Loucy (cell line): ENCODE measurements at regions not wholly inside any gene's neighbourhood (a gene's known extent, or its start where the extent isn't known, plus 50 kb on each side); places are given as distances from the start of the nearest gene placed in this dataset.

ENCODE experiments used
- H2AFZ ChIP-seq: fragments of 200-600 bp; sonication (generic); 2 replicates; pipeline ENCODE4 v1.6.0; 2016; ENCODE audit warnings: antibody characterized with exemption, mild to moderate bottlenecking, low read length, moderate library complexity
- H3F3A ChIP-seq: fragments of 200-600 bp; 2 replicates; pipeline ENCODE4 v1.6.0; 2016; ENCODE audit warnings: antibody characterized with exemption, low read depth, mild to moderate bottlenecking
- H3K27me3 ChIP-seq: fragments of 200-600 bp; sonication (generic); 2 replicates; pipeline ENCODE4 v1.6.1; 2014; ENCODE audit warnings: low read length, mild to moderate bottlenecking; ENCODE audit not compliant: insufficient read depth, poor library complexity, severe bottlenecking
- H3K36me3 ChIP-seq: fragments of 200-600 bp; sonication (generic); 2 replicates; pipeline ENCODE4 v1.6.1; 2016; ENCODE audit warnings: low read length; ENCODE audit not compliant: insufficient read depth
- H3K4me1 ChIP-seq: fragments of 200-600 bp; sonication (generic); 2 replicates; pipeline ENCODE4 v1.5.1; 2014; ENCODE audit warnings: low read length, mild to moderate bottlenecking; ENCODE audit not compliant: insufficient read depth, poor library complexity, severe bottlenecking
- H3K4me2 ChIP-seq: fragments of 200-600 bp; sonication (generic); 2 replicates; pipeline ENCODE4 v1.6.0; 2014; ENCODE audit warnings: antibody characterized with exemption, low read length, low read depth, mild to moderate bottlenecking; ENCODE audit not compliant: poor library complexity, severe bottlenecking
- H3K4me3 ChIP-seq: fragments of 200-600 bp; sonication (generic); 2 replicates; pipeline ENCODE4 v1.5.1; 2014; ENCODE audit warnings: low read length, mild to moderate bottlenecking, mixed read lengths; ENCODE audit not compliant: poor library complexity, severe bottlenecking
- H3K79me2 ChIP-seq: fragments of 200-600 bp; sonication (generic); 2 replicates; pipeline ENCODE4 v1.6.1; 2014; ENCODE audit warnings: low read length; ENCODE audit not compliant: insufficient read depth
- H3K9ac ChIP-seq: fragments of 200-600 bp; sonication (generic); 2 replicates; pipeline ENCODE4 v1.6.0; 2014; ENCODE audit warnings: mild to moderate bottlenecking, low read depth, low read length, moderate library complexity; ENCODE audit not compliant: poor library complexity, severe bottlenecking
- H3K9me2 ChIP-seq: fragments of 200-600 bp; sonication (generic); replicated peaks from 2 replicates; pipeline ENCODE4 v1.6.1; 2016; ENCODE audit warnings: low read depth, low read length, mixed read lengths
- H3K9me3 ChIP-seq: fragments of 200-600 bp; sonication (generic); 2 replicates; pipeline ENCODE4 v1.6.1; 2014; ENCODE audit warnings: mild to moderate bottlenecking, antibody characterized with exemption, low read length, low read depth; ENCODE audit not compliant: insufficient read depth
- H4K20me1 ChIP-seq: fragments of 200-600 bp; sonication (generic); 2 replicates; pipeline ENCODE4 v1.6.0; 2014; ENCODE audit warnings: antibody characterized with exemption, low read length, mild to moderate bottlenecking; ENCODE audit not compliant: insufficient read depth, poor library complexity, severe bottlenecking
- CTCF ChIP-seq: fragments of 200-600 bp; sonication (generic); conservative IDR thresholded peaks from 2 replicates; pipeline ENCODE4 v1.5.1; 2014; ENCODE audit warnings: mild to moderate bottlenecking, antibody characterized with exemption, low read length
- EZH2phosphoT487 ChIP-seq: fragments of 200-600 bp; IDR thresholded peaks from 2 replicates; pipeline ENCODE4 v1.6.1; 2018; ENCODE audit warnings: antibody characterized with exemption, mild to moderate bottlenecking, moderate library complexity, borderline replicate concordance

GRCh38 chr5:152247850-152248385 lies 157.2 kb downstream of the NMUR2 start:
- Histone ChIP-seq H3K9me2 (no peaks in the 10 kb centered on the region), H3K79me2 (no peaks in the 10 kb centered on the region), H3K9ac (no peak overlapping the region), H3K27me3 (no peaks in the 10 kb centered on the region), H3K4me2 (no peak overlapping the region), H3K4me3 (no peak overlapping the region), H2AFZ (no peak overlapping the region), H3F3A (no peaks in the 10 kb centered on the region), H4K20me1 (no peaks in the 10 kb centered on the region), H3K9me3 (no peaks in the 10 kb centered on the region), H3K36me3 (no peaks in the 10 kb centered on the region), H3K4me1 (no peaks in the 10 kb centered on the region)
- TF ChIP-seq CTCF (no peak), EZH2phosphoT487 (no peak)

GRCh38 chr5:152246401-152246800 lies 158.7 kb downstream of the NMUR2 start:
- no peak overlapping the region for H3K9ac ChIP-seq
- TF ChIP-seq CTCF (no peak), EZH2phosphoT487 (no peak)
- H2AFZ ChIP-seq = no peak overlapping the region
- no peak overlapping the region for H3K4me3 ChIP-seq
- no peaks in the 10 kb centered on the region for H3K79me2 ChIP-seq
- H3F3A ChIP-seq = no peaks in the 10 kb centered on the region
- H4K20me1 ChIP-seq = no peaks in the 10 kb centered on the region
- no peaks in the 10 kb centered on the region for H3K36me3 ChIP-seq
- no peaks in the 10 kb centered on the region for H3K4me1 ChIP-seq
- no peaks in the 10 kb centered on the region for H3K9me3 ChIP-seq
- no peak overlapping the region for H3K4me2 ChIP-seq
- H3K9me2 ChIP-seq = no peaks in the 10 kb centered on the region
- no peaks in the 10 kb centered on the region for H3K27me3 ChIP-seq

- H4K20me1 ChIP-seq = no peaks in the 10 kb centered on the region
- TF ChIP-seq CTCF = no peak
- TF ChIP-seq EZH2phosphoT487 = no peak
- H3K79me2 ChIP-seq = no peaks in the 10 kb centered on the region
- H3K4me3 ChIP-seq = no peak overlapping the region
- H2AFZ ChIP-seq = no peak overlapping the region
- no peaks in the 10 kb centered on the region for H3K9me2 ChIP-seq
- H3K4me2 ChIP-seq = no peak overlapping the region
- no peaks in the 10 kb centered on the region for H3K36me3 ChIP-seq
- H3F3A ChIP-seq = no peaks in the 10 kb centered on the region
- no peaks in the 10 kb centered on the region for H3K27me3 ChIP-seq
- no peaks in the 10 kb centered on the region for H3K9me3 ChIP-seq
- H3K9ac ChIP-seq = no peak overlapping the region
- no peaks in the 10 kb centered on the region for H3K4me1 ChIP-seq
Measured at GRCh38 chr5:152237531-152237930, 167.5 kb downstream of the NMUR2 start.
